H9 (cell line): ENCODE measurements at regions not wholly inside any gene's neighbourhood (a gene's known extent, or its start where the extent isn't known, plus 50 kb on each side); places are given as distances from the start of the nearest gene placed in this dataset.

Experiments used
- DNase-seq: peaks from one replicate; pipeline ENCODE4 v3.0.0-alpha.2; 2017
- H2AFZ ChIP-seq: one replicate; pipeline ENCODE4 v1.6.1; 2013; ENCODE audit warnings: mild to moderate bottlenecking, low read length, control low read depth, moderate library complexity
- H2AK5ac ChIP-seq: 2 replicates; pipeline ENCODE4 v1.6.1; 2013; ENCODE audit warnings: low read length, control low read depth, mixed read lengths; ENCODE audit not compliant: insufficient read length
- H2BK120ac ChIP-seq: one replicate; pipeline ENCODE4 v1.6.1; 2013; ENCODE audit warnings: low read depth, mild to moderate bottlenecking, low read length, control low read depth, inconsistent platforms; ENCODE audit not compliant: poor library complexity, severe bottlenecking
- H2BK12ac ChIP-seq: 2 replicates; pipeline ENCODE4 v1.6.1; 2013; ENCODE audit warnings: low read length, control low read depth, mixed read lengths, low read depth; ENCODE audit not compliant: insufficient read length
- H2BK15ac ChIP-seq: 2 replicates; pipeline ENCODE4 v1.6.1; 2013; ENCODE audit warnings: low read depth, low read length, control low read depth
- H2BK20ac ChIP-seq: one replicate; pipeline ENCODE4 v1.6.1; 2013; ENCODE audit warnings: low read depth, mild to moderate bottlenecking, low read length, control low read depth, inconsistent platforms; ENCODE audit not compliant: poor library complexity, severe bottlenecking
- H2BK5ac ChIP-seq: 2 replicates; pipeline ENCODE4 v1.6.1; 2013; ENCODE audit warnings: low read length, control low read depth, mixed read lengths; ENCODE audit not compliant: insufficient read length
- H3K14ac ChIP-seq: 2 replicates; pipeline ENCODE4 v1.6.1; 2013; ENCODE audit warnings: low read length, control low read depth; ENCODE audit not compliant: insufficient read depth
- H3K18ac ChIP-seq: 2 replicates; pipeline ENCODE4 v1.6.1; 2013; ENCODE audit warnings: low read depth, mild to moderate bottlenecking, mixed read lengths, low read length, control low read depth; ENCODE audit not compliant: insufficient read length
- H3K23ac ChIP-seq: 2 replicates; pipeline ENCODE4 v1.6.1; 2013; ENCODE audit warnings: low read length, control low read depth, mixed read lengths, low read depth; ENCODE audit not compliant: insufficient read length
- H3K23me2 ChIP-seq: 2 replicates; pipeline ENCODE4 v1.6.1; 2013; ENCODE audit warnings: low read depth, mild to moderate bottlenecking, mixed read lengths, low read length, control low read depth; ENCODE audit not compliant: insufficient read length, poor library complexity, severe bottlenecking
- H3K27ac ChIP-seq: 2 replicates; pipeline ENCODE4 v1.5.1; 2013; ENCODE audit warnings: low read length, control low read depth, mixed read lengths, low read depth; ENCODE audit not compliant: insufficient read length
- H3K27me3 ChIP-seq: 2 replicates; pipeline ENCODE4 v1.6.1; 2013; ENCODE audit warnings: low read length, control low read depth, inconsistent platforms; ENCODE audit not compliant: insufficient read depth
- H3K4ac ChIP-seq: 2 replicates; pipeline ENCODE4 v1.6.1; 2013; ENCODE audit warnings: low read depth, mild to moderate bottlenecking, control low read depth, inconsistent platforms, low read length, moderate library complexity
- H3K4me1 ChIP-seq: 2 replicates; pipeline ENCODE4 v1.6.1; 2013; ENCODE audit warnings: low read length, control low read depth, inconsistent platforms; ENCODE audit not compliant: insufficient read depth
- H3K4me2 ChIP-seq: 2 replicates; pipeline ENCODE4 v1.6.1; 2013; ENCODE audit warnings: low read length, control low read depth, mixed read lengths; ENCODE audit not compliant: insufficient read length, insufficient read depth
- H3K56ac ChIP-seq: 2 replicates; pipeline ENCODE4 v1.6.1; 2013; ENCODE audit warnings: low read depth, mild to moderate bottlenecking, mixed read lengths, low read length, control low read depth; ENCODE audit not compliant: insufficient read length
- H3K79me1 ChIP-seq: 2 replicates; pipeline ENCODE4 v1.6.1; 2013; ENCODE audit warnings: low read depth, mild to moderate bottlenecking, moderate library complexity, low read length, control low read depth, inconsistent platforms; ENCODE audit not compliant: insufficient read depth, poor library complexity, severe bottlenecking
- H3K79me2 ChIP-seq: 2 replicates; pipeline ENCODE4 v1.6.1; 2013; ENCODE audit warnings: low read length, control low read depth, inconsistent platforms; ENCODE audit not compliant: insufficient read depth
- H3K9ac ChIP-seq: 2 replicates; pipeline ENCODE4 v1.6.1; 2013; ENCODE audit warnings: low read length, control low read depth, mixed read lengths; ENCODE audit not compliant: insufficient read length; ENCODE audit errors: extremely low read depth
- H3K9me3 ChIP-seq: one replicate; pipeline ENCODE4 v1.6.1; 2013; ENCODE audit warnings: low read depth, low read length, inconsistent platforms; ENCODE audit not compliant: control insufficient read depth
- H3T11ph ChIP-seq: one replicate; pipeline ENCODE4 v1.6.1; 2013; ENCODE audit warnings: mild to moderate bottlenecking, low read length, control low read depth, inconsistent platforms
- H4K20me1 ChIP-seq: one replicate; pipeline ENCODE4 v1.6.1; 2013; ENCODE audit not compliant: control insufficient read depth, insufficient read length, insufficient read depth
- H4K5ac ChIP-seq: 2 replicates; pipeline ENCODE4 v1.6.1; 2013; ENCODE audit warnings: low read depth, mild to moderate bottlenecking, mixed read lengths, low read length, control low read depth; ENCODE audit not compliant: insufficient read length
- H4K8ac ChIP-seq: replicated peaks from 2 replicates; pipeline ENCODE4 v1.6.1; 2013; ENCODE audit warnings: low read length, control low read depth, mixed read lengths, low read depth; ENCODE audit not compliant: insufficient read length
- H4K91ac ChIP-seq: 2 replicates; pipeline ENCODE4 v1.6.1; 2013; ENCODE audit warnings: low read depth, mild to moderate bottlenecking, moderate library complexity, mixed read lengths, low read length, control low read depth; ENCODE audit not compliant: insufficient read length
- H3K27ac Mint-ChIP-seq, 3 experiments: 2 replicates in 2 of 3; 3 replicates in 1 of 3; pipeline ENCODE4 v1.8.0; 2020 to 2021; ENCODE audit warnings: mixed read lengths in 3 of 3, mild to moderate bottlenecking in 1 of 3, moderate library complexity in 1 of 3
- H3K27me3 Mint-ChIP-seq: 2 replicates; pipeline ENCODE4 v1.8.0; 2021; ENCODE audit warnings: low read depth, mild to moderate bottlenecking, moderate library complexity, mixed read lengths
- H3K36me3 Mint-ChIP-seq, 3 experiments: 2 replicates in 2 of 3; 3 replicates in 1 of 3; pipeline ENCODE4 v1.8.0; 2020 to 2021; ENCODE audit warnings: low read depth in 3 of 3, mixed read lengths in 3 of 3; ENCODE audit not compliant: insufficient read depth in 1 of 3
- H3K4me1 Mint-ChIP-seq, 2 experiments: 2 replicates each; pipeline ENCODE4 v1.8.0; 2020; ENCODE audit warnings: mixed read lengths in 2 of 2
- H3K4me3 Mint-ChIP-seq, 2 experiments: 2 replicates in 1 of 2; 3 replicates in 1 of 2; pipeline ENCODE4 v1.8.0; 2020 to 2021; ENCODE audit warnings: mild to moderate bottlenecking in 2 of 2, mixed read lengths in 2 of 2, moderate library complexity in 1 of 2
- H3K9me3 Mint-ChIP-seq, 2 experiments: 2 replicates in 1 of 2; 3 replicates in 1 of 2; pipeline ENCODE4 v1.8.0; 2020; ENCODE audit warnings: mild to moderate bottlenecking in 2 of 2, mixed read lengths in 2 of 2, moderate library complexity in 1 of 2
- WGBS: extraction: QIAGEN DNeasy Blood & Tissue Kit; methylation state at CpG from one replicate; pipeline ENCODE4 v1.1.7; 2013; ENCODE audit warnings: missing lambda C conversion rate, low lambda C conversion rate, mixed read lengths; ENCODE audit not compliant: insufficient read length; ENCODE audit errors: extremely low coverage; 5-methylcytosine and 5-hydroxymethylcytosine counted together
- TF ChIP-seq, protein P1 (sequence below): fragments of 200-600 bp; sonication (generic); conservative IDR thresholded peaks from 3 replicates; pipeline ENCODE4 v1.8.0; 2021; ENCODE audit warnings: antibody characterized with exemption, mild to moderate bottlenecking

DNA sequence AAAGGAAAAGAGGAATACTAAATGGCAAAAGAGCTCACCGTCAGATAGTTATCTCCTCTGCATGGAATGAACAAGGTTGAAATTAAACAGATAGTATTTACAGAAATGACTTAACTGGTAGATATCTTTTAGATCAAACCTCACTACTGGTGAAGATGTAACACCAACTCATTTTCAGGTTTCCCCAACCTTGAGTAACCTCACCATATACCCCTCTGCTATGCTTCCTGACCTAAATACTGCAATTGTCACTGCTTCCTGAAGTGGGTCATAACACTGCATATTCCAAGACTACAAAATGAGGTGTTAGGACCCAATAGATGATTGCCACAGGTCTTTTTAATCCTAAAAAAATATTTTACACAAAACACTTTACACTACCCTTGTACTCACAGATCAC lies 76.3 kb upstream of the PLEKHA5 start:
- no peak for DNase-seq
- Histone ChIP-seq H3K23ac (no peak overlapping the region), H2AK5ac (no peak overlapping the region), H3K14ac (no peak overlapping the region), H3T11ph (no peak overlapping the region), H4K20me1 (no peaks in the 10 kb centered on the region), H3K79me1 (no peaks in the 10 kb centered on the region), H4K5ac (no peak overlapping the region), H3K9me3 (no peaks in the 10 kb centered on the region), H2BK15ac (no peak overlapping the region), H3K23me2 (no peaks in the 10 kb centered on the region), H3K79me2 (no peaks in the 10 kb centered on the region), H4K91ac (no peak overlapping the region), H2BK5ac (no peak overlapping the region), H3K18ac (no peak overlapping the region), H2AFZ (no peak overlapping the region), H3K27me3 (no peaks in the 10 kb centered on the region), H3K27ac (no peak overlapping the region), H3K4me2 (no peak overlapping the region), H3K4me1 (peaks cover 3% of the 10 kb centered on the region), H2BK20ac (no peak overlapping the region), H2BK120ac (no peak overlapping the region), H3K9ac (no peak overlapping the region), H3K56ac (no peak overlapping the region), H2BK12ac (no peak overlapping the region), H3K4ac (no peak overlapping the region), H4K8ac (no peak overlapping the region)
- WGBS, result no CpG with 5 or more reads among the region's 1 CpG
- no peaks in the 10 kb centered on the region for H3K36me3 Mint-ChIP-seq
- H3K9me3 Mint-ChIP-seq, result no peaks in the 10 kb centered on the region
- H3K4me3 Mint-ChIP-seq, result no peak overlapping the region
- no peak overlapping the region; a peak in 1 of 7 replicates for H3K27ac Mint-ChIP-seq
- TF ChIP-seq, protein P1, sequence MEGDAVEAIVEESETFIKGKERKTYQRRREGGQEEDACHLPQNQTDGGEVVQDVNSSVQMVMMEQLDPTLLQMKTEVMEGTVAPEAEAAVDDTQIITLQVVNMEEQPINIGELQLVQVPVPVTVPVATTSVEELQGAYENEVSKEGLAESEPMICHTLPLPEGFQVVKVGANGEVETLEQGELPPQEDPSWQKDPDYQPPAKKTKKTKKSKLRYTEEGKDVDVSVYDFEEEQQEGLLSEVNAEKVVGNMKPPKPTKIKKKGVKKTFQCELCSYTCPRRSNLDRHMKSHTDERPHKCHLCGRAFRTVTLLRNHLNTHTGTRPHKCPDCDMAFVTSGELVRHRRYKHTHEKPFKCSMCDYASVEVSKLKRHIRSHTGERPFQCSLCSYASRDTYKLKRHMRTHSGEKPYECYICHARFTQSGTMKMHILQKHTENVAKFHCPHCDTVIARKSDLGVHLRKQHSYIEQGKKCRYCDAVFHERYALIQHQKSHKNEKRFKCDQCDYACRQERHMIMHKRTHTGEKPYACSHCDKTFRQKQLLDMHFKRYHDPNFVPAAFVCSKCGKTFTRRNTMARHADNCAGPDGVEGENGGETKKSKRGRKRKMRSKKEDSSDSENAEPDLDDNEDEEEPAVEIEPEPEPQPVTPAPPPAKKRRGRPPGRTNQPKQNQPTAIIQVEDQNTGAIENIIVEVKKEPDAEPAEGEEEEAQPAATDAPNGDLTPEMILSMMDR, result no peak
- H3K27me3 Mint-ChIP-seq, result no peaks in the 10 kb centered on the region
- H3K4me1 Mint-ChIP-seq, result peaks cover 27 to 28% of the 10 kb centered on the region in 2 experiments
